Prostate gland (tissue), 2 donors: ENCODE measurements at regions not wholly inside any gene's neighbourhood (a gene's known extent, or its start where the extent isn't known, plus 50 kb on each side); places are given as distances from the start of the nearest gene placed in this dataset.
"Not testable (repeated sequence)": the region's sequence is repeated elsewhere in the genome, so short reads cannot be mapped to it uniquely, and the experiment has no call there.

Experiments used
- DNase-seq: peaks from one replicate; pipeline ENCODE4 v3.0.0-alpha.2; 2019; ENCODE audit warnings: low spot score
- H3K27ac ChIP-seq, 2 donors: fragments of 200-600 bp; sonication (generic); 2 replicates each; pipeline ENCODE4 v1.5.1; 2017 to 2019
- H3K27me3 ChIP-seq: fragments of 200-600 bp; sonication (generic); replicated peaks from 2 replicates; pipeline ENCODE4 v1.5.1; 2019; ENCODE audit not compliant: insufficient read depth
- H3K36me3 ChIP-seq, 2 donors: fragments of 200-600 bp; sonication (generic); 1 replicate in 1 of 2; 2 replicates in 1 of 2; pipeline versions ENCODE4 v1.5.1 to v1.8.1; 2017 to 2019
- H3K4me1 ChIP-seq: fragments of 200-600 bp; sonication (generic); replicated peaks from 2 replicates; pipeline ENCODE4 v1.5.1; 2019
- H3K4me3 ChIP-seq, 2 donors: fragments of 200-600 bp; sonication (generic); 2 replicates each; pipeline ENCODE4 v1.5.1; 2017 to 2019
- H3K9me3 ChIP-seq: fragments of 200-600 bp; sonication (generic); 2 replicates; pipeline ENCODE4 v1.5.1; 2017
- CTCF ChIP-seq, 4 experiments: fragments of 200-600 bp in 2 of 4; fragments of 450-650 bp in 2 of 4; sonication (generic) in 2 of 4; IDR thresholded peaks; 1 replicate in 3 of 4; 2 replicates in 1 of 4; pipeline ENCODE4 v1.5.1; 2016 to 2019; ENCODE audit warnings: antibody characterized with exemption in 4 of 4, mild to moderate bottlenecking in 2 of 4, moderate library complexity in 2 of 4
- POLR2A ChIP-seq: fragments of 450-650 bp; IDR thresholded peaks from one replicate; pipeline ENCODE4 v1.6.1; 2016; ENCODE audit warnings: antibody characterized with exemption, mild to moderate bottlenecking
- POLR2AphosphoS5 ChIP-seq: sonication (generic); formaldehyde crosslinking; IDR thresholded peaks from one replicate; pipeline ENCODE4 v1.6.1; 2017; ENCODE audit warnings: antibody characterized with exemption
- WGBS: methylation state at CpG from one replicate; pipeline ENCODE4 v1.1.5; 2018; 5-methylcytosine and 5-hydroxymethylcytosine counted together
- intact Hi-C: fragments of 100-400 bp; cut with DNase I; formaldehyde crosslinking; loops from one replicate; pipeline ENCODE4 v1.14.2; 2022

- Histone ChIP-seq H3K27me3 (no peaks in the 10 kb centered on the region), H3K4me3 (no peak overlapping the region), H3K4me1 (no peaks in the 10 kb centered on the region), H3K27ac (no peak overlapping the region), H3K36me3 (no peaks in the 10 kb centered on the region), H3K9me3 (no peaks in the 10 kb centered on the region)
- intact Hi-C loops: no loop called here
- no peak for TF ChIP-seq POLR2A
- WGBS: 54% methylated on average over 2 of the region's 2 CpGs
- no peak for DNase-seq
Observed at GRCh38 chr13:108086678-108087077, 128.7 kb downstream of the LIG4 start.

GRCh38 chr13:108084840-108085239, 130.5 kb downstream of the LIG4 start:
- H3K27me3 ChIP-seq: no peaks in the 10 kb centered on the region
- no peaks in the 10 kb centered on the region for H3K9me3 ChIP-seq
- WGBS: 94% methylated on average over 3 of the region's 3 CpGs
- H3K4me3 ChIP-seq: no peak overlapping the region
- TF ChIP-seq CTCF (IDR thresholded peaks at IDR 0.05): no peak
- no peak for TF ChIP-seq POLR2A
- TF ChIP-seq POLR2AphosphoS5: no peak
- no peak overlapping the region for H3K27ac ChIP-seq
- H3K36me3 ChIP-seq: no peaks in the 10 kb centered on the region
- intact Hi-C loops: no loop called here
- H3K4me1 ChIP-seq: no peaks in the 10 kb centered on the region
- no peak for DNase-seq

GRCh38 chr13:108083056-108083455, 132.3 kb downstream of the LIG4 start:
- WGBS: 19% methylated on average over 2 of the region's 2 CpGs
- no peak for DNase-seq
- no peaks in the 10 kb centered on the region for H3K9me3 ChIP-seq
- H3K27me3 ChIP-seq: no peaks in the 10 kb centered on the region
- H3K36me3 ChIP-seq: no peaks in the 10 kb centered on the region
- TF ChIP-seq CTCF (IDR thresholded peaks at IDR 0.05) (no peak), POLR2A (no peak), POLR2AphosphoS5 (no peak)
- H3K27ac ChIP-seq: no peak overlapping the region
- H3K4me1 ChIP-seq: no peaks in the 10 kb centered on the region
- intact Hi-C loops: no loop called here
- H3K4me3 ChIP-seq: no peak overlapping the region

DNA sequence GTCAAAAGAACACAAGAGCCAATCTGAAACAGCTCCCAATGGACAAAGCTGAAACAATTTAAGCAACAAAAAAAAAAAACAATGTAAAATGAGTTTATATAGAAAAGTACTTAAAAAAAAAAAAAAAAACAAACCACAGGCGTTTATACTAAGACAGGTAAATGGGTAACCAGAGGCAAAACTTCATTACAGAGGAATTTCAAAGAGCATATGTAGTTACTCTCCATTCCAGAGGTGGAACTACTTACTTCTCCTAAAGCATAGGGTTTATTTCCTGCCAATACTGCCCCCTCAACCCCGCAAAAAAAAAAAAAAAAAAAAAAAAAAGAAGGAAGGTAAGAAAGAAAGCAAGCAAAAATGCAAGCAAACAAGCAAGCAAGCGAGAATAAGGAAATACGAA, 132.9 kb downstream of the LIG4 start:
- intact Hi-C loops: no loop called here
- Histone ChIP-seq H3K4me3 (no peak overlapping the region), H3K27me3 (no peaks in the 10 kb centered on the region), H3K27ac (no peak overlapping the region), H3K9me3 (no peaks in the 10 kb centered on the region), H3K4me1 (no peaks in the 10 kb centered on the region), H3K36me3 (no peaks in the 10 kb centered on the region)
- no peak for DNase-seq
- TF ChIP-seq CTCF (IDR thresholded peaks at IDR 0.05): no peak
- no peak for TF ChIP-seq POLR2AphosphoS5
- no peak for TF ChIP-seq POLR2A
- 73% methylated on average over 4 of the region's 4 CpGs for WGBS

DNA sequence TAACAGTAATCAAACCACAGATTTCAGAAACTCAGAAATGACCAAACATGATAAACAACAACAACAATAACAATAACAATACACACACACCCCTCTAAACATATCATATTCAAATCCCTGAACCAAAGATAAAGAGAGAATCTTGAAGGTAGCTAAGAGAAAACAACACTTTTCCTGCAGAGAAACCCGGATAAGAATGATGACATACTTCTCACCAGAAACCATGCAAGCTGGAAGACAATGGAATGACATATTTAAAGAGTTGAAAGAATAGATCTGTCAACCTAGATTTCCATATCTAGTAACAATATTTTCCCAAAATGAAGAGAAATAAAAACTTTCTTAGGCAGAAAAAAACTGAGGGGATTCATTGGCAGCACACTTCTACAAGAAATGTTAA, 138.1 kb downstream of the LIG4 start:
- WGBS: 89% methylated on average over 1 of the region's 1 CpG
- no peak overlapping the region for H3K27ac ChIP-seq
- no peaks in the 10 kb centered on the region for H3K4me1 ChIP-seq
- intact Hi-C loops: no loop called here
- H3K4me3 ChIP-seq: no peak overlapping the region
- TF ChIP-seq CTCF (IDR thresholded peaks at IDR 0.05) (no peak), POLR2AphosphoS5 (no peak), POLR2A (no peak)
- no peak for DNase-seq
- H3K9me3 ChIP-seq: no peaks in the 10 kb centered on the region
- no peaks in the 10 kb centered on the region for H3K36me3 ChIP-seq
- H3K27me3 ChIP-seq: no peaks in the 10 kb centered on the region

GRCh38 chr13:108074429-108074828, 140.9 kb downstream of the LIG4 start:
- H3K36me3 ChIP-seq, H3K27me3 ChIP-seq, H3K27ac ChIP-seq, intact Hi-C loops, H3K4me1 ChIP-seq, DNase-seq, H3K4me3 ChIP-seq, H3K9me3 ChIP-seq: not testable (repeated sequence)
- WGBS: 82% methylated on average over 5 of the region's 5 CpGs
